Body of pancreas (tissue), 4 donors: ENCODE measurements at regions not wholly inside any gene's neighbourhood (a gene's known extent, or its start where the extent isn't known, plus 50 kb on each side); places are given as distances from the start of the nearest gene placed in this dataset.

Experiments
- ATAC-seq: fragments of 150-250 bp; one replicate; pipeline ENCODE4 v1.9.1; 2016
- DNase-seq, 4 donors: peaks; one replicate each; pipeline ENCODE4 v3.0.0-alpha.2; 2019
- H3K27ac ChIP-seq, 4 donors: fragments of 200-600 bp; sonication (generic); 1 replicate in 3 of 4; 2 replicates in 1 of 4; pipeline versions ENCODE4 v1.5.1 to v1.6.1; 2016 to 2019; ENCODE audit warnings: mild to moderate bottlenecking in 1 of 4, mixed read lengths in 1 of 4, moderate library complexity in 1 of 4
- H3K27me3 ChIP-seq, 2 donors: fragments of 200-600 bp; sonication (generic); one replicate each; pipeline ENCODE4 v1.6.0; 2016; ENCODE audit warnings: mild to moderate bottlenecking in 1 of 2
- H3K36me3 ChIP-seq, 2 donors: fragments of 200-600 bp; sonication (generic); replicated peaks in 1 of 2; 2 replicates each; pipeline ENCODE4 v1.5.1; 2016; ENCODE audit warnings: low read depth in 2 of 2; ENCODE audit not compliant: insufficient read depth in 1 of 2
- H3K4me1 ChIP-seq: fragments of 200-600 bp; sonication (generic); one replicate; pipeline ENCODE4 v1.6.0; 2016
- H3K4me3 ChIP-seq, 2 donors: fragments of 200-600 bp; sonication (generic); 1 replicate in 1 of 2; 2 replicates in 1 of 2; pipeline ENCODE4 v1.5.1; 2016 to 2019
- H3K9me3 ChIP-seq, 3 donors: fragments of 200-600 bp; sonication (generic); 1 replicate in 2 of 3; 2 replicates in 1 of 3; pipeline ENCODE4 v1.5.1; 2016
- CTCF ChIP-seq, 7 experiments: fragments of 450-650 bp in 4 of 7; fragments of 200-600 bp in 3 of 7; sonication (generic) in 3 of 7; IDR thresholded peaks; one replicate each; pipeline ENCODE4 v1.5.1; 2016 to 2019; ENCODE audit warnings: antibody characterized with exemption in 7 of 7
- POLR2A ChIP-seq, 3 donors: fragments of 450-650 bp; IDR thresholded peaks; one replicate each; pipeline ENCODE4 v1.6.1; 2016; ENCODE audit warnings: antibody characterized with exemption in 3 of 3, mild to moderate bottlenecking in 2 of 3
- WGBS, 2 donors: methylation state at CpG; one replicate each; pipeline ENCODE4 v1.1.5; 2017; 5-methylcytosine and 5-hydroxymethylcytosine counted together
- intact Hi-C: fragments of 100-400 bp; cut with DNase I; formaldehyde crosslinking; loops from one replicate; pipeline ENCODE4 v1.15.1; 2023

- no peak for ATAC-seq
- Histone ChIP-seq H3K4me3 (no peak overlapping the region), H3K36me3 (no peaks in the 10 kb centered on the region), H3K9me3 (no peaks in the 10 kb centered on the region), H3K4me1 (no peaks in the 10 kb centered on the region), H3K27ac (no peak overlapping the region), H3K27me3 (no peaks in the 10 kb centered on the region)
- intact Hi-C loops: no loop called here
- DNase-seq: no peak
- WGBS, 2 donors: 66 to 67% methylated on average over 2 of the region's 2 CpGs
- TF ChIP-seq CTCF (IDR thresholded peaks at IDR 0.05) (no peak), POLR2A (IDR thresholded peaks at IDR 0.05) (no peak)
Measured at GRCh38 chr2:195410074-195410671, 246.9 kb upstream of the SLC39A10 start.

GRCh38 chr2:195408811-195409210 lies 248.2 kb upstream of the SLC39A10 start:
- H3K4me1 ChIP-seq: no peaks in the 10 kb centered on the region
- TF ChIP-seq CTCF (IDR thresholded peaks at IDR 0.05): no peak
- no peak for TF ChIP-seq POLR2A (IDR thresholded peaks at IDR 0.05)
- ATAC-seq (no peak), DNase-seq (no peak)
- H3K36me3 ChIP-seq: no peaks in the 10 kb centered on the region
- H3K27ac ChIP-seq: no peak overlapping the region
- H3K9me3 ChIP-seq: no peaks in the 10 kb centered on the region
- H3K4me3 ChIP-seq: no peak overlapping the region
- intact Hi-C loops: no loop called here
- 94 to 96% methylated on average over 1 of the region's 1 CpG for WGBS, 2 donors
- H3K27me3 ChIP-seq: no peaks in the 10 kb centered on the region

- Histone ChIP-seq H3K36me3 (no peaks in the 10 kb centered on the region), H3K27me3 (no peaks in the 10 kb centered on the region), H3K4me3 (no peak overlapping the region), H3K9me3 (no peaks in the 10 kb centered on the region), H3K4me1 (no peaks in the 10 kb centered on the region), H3K27ac (no peak overlapping the region)
- intact Hi-C loops: no loop called here
- no peak for TF ChIP-seq POLR2A (IDR thresholded peaks at IDR 0.05)
- TF ChIP-seq CTCF (IDR thresholded peaks at IDR 0.05): no peak
- 48 to 68% methylated on average over 3 of the region's 3 CpGs for WGBS, 2 donors
- ATAC-seq: no peak
- no peak for DNase-seq
Measured at GRCh38 chr2:195408196-195408595, 248.8 kb upstream of the SLC39A10 start.

- intact Hi-C loops: no loop called here
- no peaks in the 10 kb centered on the region for H3K27me3 ChIP-seq
- H3K27ac ChIP-seq: no peak overlapping the region
- H3K4me3 ChIP-seq: no peak overlapping the region
- TF ChIP-seq POLR2A (IDR thresholded peaks at IDR 0.05): no peak
- no peak for TF ChIP-seq CTCF (IDR thresholded peaks at IDR 0.05)
- WGBS, 2 donors: 56 to 65% methylated on average over 3 of the region's 3 CpGs
- DNase-seq (no peak), ATAC-seq (no peak)
- no peaks in the 10 kb centered on the region for H3K36me3 ChIP-seq
- no peaks in the 10 kb centered on the region for H3K9me3 ChIP-seq
- H3K4me1 ChIP-seq: no peaks in the 10 kb centered on the region
Measured at GRCh38 chr2:195407783-195408182, 249.2 kb upstream of the SLC39A10 start.

GRCh38 chr2:195406886-195407603 lies 250.0 kb upstream of the SLC39A10 start:
- 59 to 67% methylated on average over 13 of the region's 13 CpGs for WGBS, 2 donors
- intact Hi-C loops: no loop called here
- ATAC-seq: no peak

More at GRCh38 chr2:195406886-195407603, 250.0 kb upstream of the SLC39A10 start:
- no peaks in the 10 kb centered on the region for H3K36me3 ChIP-seq
- H3K27me3 ChIP-seq: no peaks in the 10 kb centered on the region
- TF ChIP-seq POLR2A (IDR thresholded peaks at IDR 0.05) (no peak), CTCF (IDR thresholded peaks at IDR 0.05) (no peak)
- H3K4me1 ChIP-seq: no peaks in the 10 kb centered on the region
- no peaks in the 10 kb centered on the region for H3K9me3 ChIP-seq
- H3K27ac ChIP-seq: no peak overlapping the region
- DNase-seq: no peak
- H3K4me3 ChIP-seq: no peak overlapping the region
